CD14-positive monocyte (primary cell): ENCODE measurements at regions not wholly inside any gene's neighbourhood (a gene's known extent, or its start where the extent isn't known, plus 50 kb on each side); places are given as distances from the start of the nearest gene placed in this dataset.
A peak's percentile ranks its signal among the peaks of the same experiment; 100 is the strongest.

Experiments
- DNase-seq, 3 donors: peaks; one replicate each; pipeline ENCODE4 v3.0.0-alpha.2; 2011 to 2022
- H2AFZ ChIP-seq: 2 replicates; pipeline ENCODE4 v1.6.0; 2012; ENCODE audit warnings: mild to moderate bottlenecking, low read depth, low read length, inconsistent platforms; ENCODE audit not compliant: insufficient read depth, poor library complexity, severe bottlenecking
- H3K27ac ChIP-seq, 2 donors: 1 replicate in 1 of 2; 2 replicates in 1 of 2; pipeline ENCODE4 v1.5.1; 2012 to 2013; ENCODE audit warnings: low read length in 2 of 2, control low read depth in 1 of 2, inconsistent platforms in 1 of 2, low read depth in 1 of 2, mild to moderate bottlenecking in 1 of 2
- H3K27me3 ChIP-seq, 2 donors: one replicate each; pipeline versions ENCODE4 v1.6.0 to v1.6.1; 2011 to 2013; ENCODE audit warnings: low read length in 2 of 2; ENCODE audit not compliant: control insufficient read depth in 2 of 2, insufficient read depth in 2 of 2
- H3K36me3 ChIP-seq, 2 donors: replicated peaks in 1 of 2; 1 replicate in 1 of 2; 2 replicates in 1 of 2; pipeline versions ENCODE4 v1.5.1 to v1.6.1; 2012 to 2013; ENCODE audit warnings: low read length in 2 of 2, control low read depth in 1 of 2, inconsistent platforms in 1 of 2, mild to moderate bottlenecking in 1 of 2; ENCODE audit not compliant: insufficient read depth in 2 of 2, control insufficient read depth in 1 of 2
- H3K4me1 ChIP-seq, 2 donors: 1 replicate in 1 of 2; 2 replicates in 1 of 2; pipeline versions ENCODE4 v1.5.1 to v1.6.1; 2012 to 2013; ENCODE audit warnings: low read length in 2 of 2, control low read depth in 1 of 2, inconsistent platforms in 1 of 2, mild to moderate bottlenecking in 1 of 2, moderate library complexity in 1 of 2; ENCODE audit not compliant: insufficient read depth in 2 of 2, control insufficient read depth in 1 of 2
- H3K4me2 ChIP-seq: replicated peaks from 2 replicates; pipeline ENCODE3; 2012; ENCODE audit warnings: low read length, moderate library complexity, mild to moderate bottlenecking; ENCODE audit not compliant: poor library complexity, severe bottlenecking; ENCODE audit errors: extremely low read depth
- H3K4me3 ChIP-seq, 3 experiments: fragments of 200-600 bp in 1 of 3; sonication (generic) in 1 of 3; replicated peaks in 1 of 3; 1 replicate in 2 of 3; 2 replicates in 1 of 3; pipeline ENCODE4 v1.5.1; 2011 to 2013; ENCODE audit warnings: low read length in 3 of 3, mild to moderate bottlenecking in 3 of 3, control low read depth in 2 of 3, low read depth in 2 of 3, inconsistent platforms in 1 of 3, moderate library complexity in 1 of 3
- H3K79me2 ChIP-seq: 2 replicates; pipeline ENCODE4 v1.6.0; 2012; ENCODE audit warnings: mild to moderate bottlenecking, control low read depth, inconsistent platforms, low read length, moderate library complexity; ENCODE audit not compliant: insufficient read depth
- H3K9ac ChIP-seq: 2 replicates; pipeline ENCODE4 v1.6.0; 2017; ENCODE audit warnings: low read length, mild to moderate bottlenecking; ENCODE audit not compliant: insufficient read depth, poor library complexity, severe bottlenecking
- H3K9me3 ChIP-seq, 2 donors: replicated peaks in 1 of 2; 1 replicate in 1 of 2; 2 replicates in 1 of 2; pipeline versions ENCODE4 v1.5.1 to v1.6.1; 2012 to 2013; ENCODE audit warnings: low read length in 2 of 2, control low read depth in 1 of 2; ENCODE audit not compliant: control insufficient read depth in 1 of 2, insufficient read depth in 1 of 2
- H4K20me1 ChIP-seq: 2 replicates; pipeline ENCODE4 v1.6.0; 2012; ENCODE audit warnings: mild to moderate bottlenecking, low read length, control low read depth, moderate library complexity; ENCODE audit not compliant: insufficient read depth
- H3K27ac Mint-ChIP-seq, 7 donors: one replicate each; pipeline ENCODE4 v1.8.0; 2020; ENCODE audit warnings: mild to moderate bottlenecking in 7 of 7, mixed read lengths in 7 of 7, moderate library complexity in 6 of 7, inconsistent platforms in 2 of 7
- H3K27me3 Mint-ChIP-seq, 3 donors: one replicate each; pipeline ENCODE4 v1.8.0; 2021 to 2022; ENCODE audit warnings: low read depth in 3 of 3, mild to moderate bottlenecking in 3 of 3, mixed read lengths in 3 of 3, moderate library complexity in 3 of 3, inconsistent platforms in 1 of 3
- H3K36me3 Mint-ChIP-seq, 2 donors: one replicate each; pipeline ENCODE4 v1.8.0; 2020; ENCODE audit warnings: mixed read lengths in 2 of 2, inconsistent platforms in 1 of 2, mild to moderate bottlenecking in 1 of 2
- H3K4me1 Mint-ChIP-seq: one replicate; pipeline ENCODE4 v1.8.0; 2020; ENCODE audit warnings: mild to moderate bottlenecking, mixed read lengths
- H3K4me3 Mint-ChIP-seq, 2 donors: one replicate each; pipeline ENCODE4 v1.8.0; 2020; ENCODE audit warnings: mild to moderate bottlenecking in 2 of 2, mixed read lengths in 2 of 2, moderate library complexity in 1 of 2
- H3K9me3 Mint-ChIP-seq, 7 donors: one replicate each; pipeline ENCODE4 v1.8.0; 2020 to 2022; ENCODE audit warnings: mixed read lengths in 7 of 7, mild to moderate bottlenecking in 6 of 7, moderate library complexity in 6 of 7, inconsistent platforms in 2 of 7
- WGBS: methylation state at CpG from one replicate; pipeline ENCODE4 v1.1.5; 2013; ENCODE audit warnings: missing lambda C conversion rate; ENCODE audit not compliant: insufficient coverage; 5-methylcytosine and 5-hydroxymethylcytosine counted together
- intact Hi-C, 2 donors: fragments of 100-400 bp; cut with micrococcal nuclease; formaldehyde crosslinking; loops; one replicate each; pipeline versions ENCODE4 v1.15.0 to v1.15.1; 2023
- TF ChIP-seq, protein P1 (sequence below): fragments of 200-600 bp; IDR thresholded peaks from one replicate; pipeline ENCODE4 v1.8.0; 2022; ENCODE audit warnings: antibody characterized with exemption, mild to moderate bottlenecking

DNA sequence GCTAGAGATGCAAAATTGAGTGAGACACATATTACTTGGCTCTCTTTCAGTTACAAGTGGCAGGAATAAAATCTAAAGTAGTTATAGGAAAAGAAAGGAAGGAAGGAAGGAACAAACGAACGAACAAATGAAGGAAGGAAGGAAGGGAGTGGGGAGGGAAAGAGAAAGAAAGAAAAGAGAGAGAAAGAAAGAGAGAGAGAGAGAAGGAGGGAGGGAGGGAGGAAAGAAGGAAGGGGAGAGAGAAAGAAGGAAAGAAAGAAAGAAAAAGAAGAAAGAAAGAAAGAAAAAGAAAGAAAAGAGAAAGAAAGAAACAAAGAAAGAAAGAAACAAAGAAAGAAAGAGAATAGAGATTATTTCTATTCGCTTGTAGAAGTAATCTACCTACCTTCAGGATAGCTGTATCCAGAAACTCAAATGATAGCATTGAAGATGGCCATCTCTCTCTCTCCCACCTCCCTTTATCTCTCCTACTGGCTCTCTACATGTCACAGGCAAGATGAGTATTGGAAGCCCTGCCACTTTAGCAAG lies 229.7 kb upstream of the TLE3 start:
- Histone ChIP-seq H3K4me1 (peaks cover 31 to 41% of the 10 kb centered on the region in 2 donors), H3K9me3 (no peaks in the 10 kb centered on the region), H3K27me3 (no peaks in the 10 kb centered on the region), H3K27ac (no peak overlapping the region), H3K36me3 (no peaks in the 10 kb centered on the region), H2AFZ (no peak overlapping the region), H3K9ac (no peak overlapping the region), H3K79me2 (no peaks in the 10 kb centered on the region), H4K20me1 (no peaks in the 10 kb centered on the region), H3K4me2 (peak overlapping the region; percentile 17), H3K4me3 (no peak overlapping the region)
- intact Hi-C loops = no loop called here
- H3K27ac Mint-ChIP-seq = peak overlapping the region in 3 of 7 donors; percentile 57 to 87 (median 59)
- no peak for DNase-seq
- no peaks in the 10 kb centered on the region for H3K36me3 Mint-ChIP-seq
- TF ChIP-seq, protein P1, sequence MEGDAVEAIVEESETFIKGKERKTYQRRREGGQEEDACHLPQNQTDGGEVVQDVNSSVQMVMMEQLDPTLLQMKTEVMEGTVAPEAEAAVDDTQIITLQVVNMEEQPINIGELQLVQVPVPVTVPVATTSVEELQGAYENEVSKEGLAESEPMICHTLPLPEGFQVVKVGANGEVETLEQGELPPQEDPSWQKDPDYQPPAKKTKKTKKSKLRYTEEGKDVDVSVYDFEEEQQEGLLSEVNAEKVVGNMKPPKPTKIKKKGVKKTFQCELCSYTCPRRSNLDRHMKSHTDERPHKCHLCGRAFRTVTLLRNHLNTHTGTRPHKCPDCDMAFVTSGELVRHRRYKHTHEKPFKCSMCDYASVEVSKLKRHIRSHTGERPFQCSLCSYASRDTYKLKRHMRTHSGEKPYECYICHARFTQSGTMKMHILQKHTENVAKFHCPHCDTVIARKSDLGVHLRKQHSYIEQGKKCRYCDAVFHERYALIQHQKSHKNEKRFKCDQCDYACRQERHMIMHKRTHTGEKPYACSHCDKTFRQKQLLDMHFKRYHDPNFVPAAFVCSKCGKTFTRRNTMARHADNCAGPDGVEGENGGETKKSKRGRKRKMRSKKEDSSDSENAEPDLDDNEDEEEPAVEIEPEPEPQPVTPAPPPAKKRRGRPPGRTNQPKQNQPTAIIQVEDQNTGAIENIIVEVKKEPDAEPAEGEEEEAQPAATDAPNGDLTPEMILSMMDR = no peak
- peaks cover 0 to 5% (median 0%) of the 10 kb centered on the region in 7 donors for H3K9me3 Mint-ChIP-seq
- peak overlapping the region in 1 of 2 donors; percentile 44 for H3K4me3 Mint-ChIP-seq
- peaks cover 0 to 14% (median 7%) of the 10 kb centered on the region in 3 donors for H3K27me3 Mint-ChIP-seq
- H3K4me1 Mint-ChIP-seq = peaks cover 35% of the 10 kb centered on the region
- 23% methylated on average over 2 of the region's 3 CpGs for WGBS

DNA sequence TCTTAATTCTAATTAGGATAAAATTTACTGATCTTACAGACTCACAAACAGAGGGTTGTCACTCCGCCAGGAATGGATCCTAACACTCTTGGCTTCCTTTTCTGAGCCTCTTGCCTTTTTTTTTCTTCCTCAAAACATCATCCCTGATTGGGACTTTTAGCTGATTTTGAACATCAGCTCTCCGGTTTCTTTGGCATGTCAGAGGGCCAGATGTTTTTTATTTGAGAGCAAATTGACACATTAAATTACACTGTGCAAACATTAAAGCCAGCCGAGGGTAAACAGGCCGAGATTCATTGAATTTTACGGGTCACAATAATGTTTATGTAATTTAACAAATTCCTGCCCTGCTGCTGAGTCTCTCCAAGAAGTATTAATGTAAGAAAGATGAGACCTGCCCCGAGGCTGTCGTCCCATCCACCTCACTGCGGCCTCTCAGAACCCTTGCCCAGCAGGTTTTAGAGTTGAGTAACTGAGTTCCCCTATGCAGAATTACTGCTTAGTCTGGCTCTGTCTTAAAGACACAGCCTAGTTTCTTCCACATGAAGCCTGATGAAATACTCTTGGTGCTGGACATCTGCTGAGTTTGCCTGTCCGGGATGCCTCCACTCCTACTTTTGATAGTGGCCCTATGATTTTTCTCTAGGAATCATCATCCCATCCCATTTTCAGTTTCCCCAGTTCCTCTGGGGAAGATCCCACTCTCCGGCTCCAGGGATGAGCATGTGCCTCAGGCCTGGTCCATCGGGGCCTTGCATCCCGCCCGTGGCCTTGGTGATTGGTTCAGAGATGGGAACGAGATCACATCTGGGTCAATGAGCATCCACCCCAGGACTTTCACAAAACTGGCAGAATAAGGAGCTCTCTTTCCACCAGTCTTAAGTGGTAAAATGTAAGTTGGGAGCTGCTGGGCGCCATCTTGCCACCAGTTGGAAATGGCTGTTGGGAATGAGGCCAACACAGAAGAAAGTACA lies 226.6 kb upstream of the TLE3 start:
- Mint-ChIP-seq H3K9me3 (peaks cover 0 to 2% (median 0%) of the 10 kb centered on the region in 7 donors), H3K4me3 (no peak overlapping the region), H3K4me1 (peaks cover 64% of the 10 kb centered on the region), H3K27me3 (peaks cover 0 to 13% (median 9%) of the 10 kb centered on the region in 3 donors), H3K36me3 (peaks cover 0 to 1% of the 10 kb centered on the region in 2 donors), H3K27ac (peak overlapping the region in 1 of 7 donors; percentile 21)
- intact Hi-C loops = no loop called here
- no peak overlapping the region for H3K27ac ChIP-seq
- H3K4me2 ChIP-seq = no peak overlapping the region
- no peak overlapping the region for H3K9ac ChIP-seq
- H3K79me2 ChIP-seq = no peaks in the 10 kb centered on the region
- 81% methylated on average over 11 of the region's 15 CpGs for WGBS
- no peaks in the 10 kb centered on the region for H3K36me3 ChIP-seq
- no peak for DNase-seq
- no peaks in the 10 kb centered on the region for H4K20me1 ChIP-seq
- H2AFZ ChIP-seq = no peak overlapping the region
- no peak overlapping the region for H3K4me3 ChIP-seq
- H3K9me3 ChIP-seq = no peaks in the 10 kb centered on the region
- TF ChIP-seq, protein P1 = no peak
- H3K27me3 ChIP-seq = no peaks in the 10 kb centered on the region
- peaks cover 62 to 72% of the 10 kb centered on the region in 2 donors for H3K4me1 ChIP-seq
